ENCODE measurements at regions not wholly inside any gene's neighbourhood (a gene's known extent, or its start where the extent isn't known, plus 50 kb on each side); places are given as distances from the start of the nearest gene placed in this dataset.

DNA sequence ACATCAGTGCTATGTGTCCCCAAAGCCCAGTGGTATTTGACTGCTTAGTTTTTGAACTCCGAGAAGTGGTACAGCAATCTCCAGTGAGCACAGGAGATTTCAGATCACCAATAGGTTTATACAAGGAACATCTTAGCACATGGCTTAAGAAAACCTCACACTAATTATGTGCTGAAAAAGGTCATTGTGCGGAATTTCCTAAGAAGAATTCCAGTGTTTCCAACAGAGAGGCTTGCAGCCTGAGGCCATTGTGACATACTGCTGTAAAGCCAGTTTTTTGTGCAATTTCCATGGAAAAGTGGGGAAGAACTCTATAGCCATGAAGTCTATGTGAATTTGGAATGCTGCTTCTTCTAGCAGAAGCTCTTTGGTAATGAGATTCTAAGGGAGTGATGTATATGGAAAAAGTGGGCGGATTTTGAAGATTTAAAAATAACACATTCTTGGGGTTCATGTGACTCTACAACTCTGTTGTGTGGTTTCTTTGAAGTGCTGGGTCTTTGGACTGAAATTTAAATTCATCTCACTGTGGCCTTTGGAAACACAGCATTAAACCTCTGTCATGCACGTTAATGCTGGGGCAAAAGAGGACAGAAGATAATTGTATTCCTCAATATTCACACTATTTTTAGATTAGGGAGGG lies 110.5 kb upstream of the CD180 start:
- DNase-seq, result no peak

DNA sequence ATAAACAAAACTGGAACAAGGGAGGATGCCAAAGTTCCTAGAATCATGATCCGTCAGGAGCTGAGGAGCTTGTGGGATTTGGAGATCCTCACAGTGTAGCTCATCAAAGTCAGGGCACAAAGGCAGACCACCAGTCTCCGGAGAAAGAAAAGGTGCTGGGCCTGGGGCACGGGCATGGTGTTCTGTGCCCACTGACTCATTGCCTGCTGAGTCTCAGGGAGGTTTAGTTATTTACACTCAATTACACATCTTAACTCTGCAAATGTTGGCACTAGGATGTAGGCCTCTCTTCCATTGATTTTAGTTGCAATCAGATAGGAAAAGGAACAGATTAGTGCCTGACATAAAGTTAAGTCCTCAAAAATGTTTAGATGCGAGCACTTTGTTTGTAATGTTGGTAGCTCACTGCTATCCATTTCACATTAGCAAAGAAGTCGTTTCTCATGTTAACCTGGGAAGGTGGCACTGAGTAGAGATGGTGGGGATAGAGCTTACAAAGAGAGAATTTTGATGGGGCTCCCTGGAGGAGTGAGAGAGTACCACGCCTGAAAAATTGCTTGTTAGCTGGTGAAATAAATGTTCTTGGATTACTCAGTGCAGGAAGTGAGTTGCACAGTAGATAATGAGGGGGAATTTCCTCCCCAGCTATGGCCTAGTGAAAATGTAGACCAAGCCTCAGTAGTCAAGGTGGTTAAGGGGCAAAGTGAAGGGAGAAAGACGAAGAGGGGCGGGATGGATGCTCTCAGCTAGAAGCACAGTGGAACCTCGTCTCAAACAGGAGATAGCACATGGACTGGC lies 109.5 kb upstream of the CD180 start:
- DNase-seq, result no peak

DNA sequence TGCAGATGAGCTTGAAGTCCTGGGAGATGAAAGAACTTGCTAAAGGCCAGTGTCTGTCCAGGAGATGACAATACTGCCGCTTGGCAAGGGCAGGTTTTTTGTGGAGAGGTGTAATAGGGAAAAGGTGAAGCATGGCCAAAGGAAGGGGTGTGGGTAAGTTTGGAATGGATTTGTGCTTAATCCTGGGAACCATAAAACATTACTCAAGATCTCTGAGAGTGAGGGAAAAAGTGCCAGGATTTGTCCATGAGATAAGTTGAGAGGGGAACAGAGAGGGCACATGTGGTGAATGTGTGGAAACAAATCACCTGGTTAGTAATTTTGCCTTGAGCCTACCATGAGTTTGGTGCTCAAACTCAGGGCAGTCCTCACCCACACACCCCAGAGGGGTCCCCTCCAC lies 108.8 kb upstream of the CD180 start:
- no peak for DNase-seq

DNA sequence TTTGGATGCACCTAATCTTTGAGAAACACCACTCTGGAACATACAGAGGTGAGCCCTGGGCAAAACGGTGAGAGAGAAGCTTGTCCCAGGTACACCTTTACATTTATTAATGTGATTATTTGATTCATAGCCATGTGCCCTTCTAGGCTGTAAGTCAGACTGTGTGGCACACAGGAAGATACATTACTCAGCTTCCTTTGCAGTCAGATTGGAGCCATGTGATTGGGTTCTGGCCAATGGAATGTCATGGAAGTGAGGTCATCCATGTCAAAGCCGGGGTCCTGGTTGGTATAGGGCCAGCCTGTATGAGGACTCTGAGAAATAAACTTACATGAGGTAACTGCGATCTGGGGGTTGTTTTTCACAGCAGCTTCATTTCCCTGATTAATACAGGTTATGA lies 106.8 kb upstream of the CD180 start:
- DNase-seq, result no peak

DNA sequence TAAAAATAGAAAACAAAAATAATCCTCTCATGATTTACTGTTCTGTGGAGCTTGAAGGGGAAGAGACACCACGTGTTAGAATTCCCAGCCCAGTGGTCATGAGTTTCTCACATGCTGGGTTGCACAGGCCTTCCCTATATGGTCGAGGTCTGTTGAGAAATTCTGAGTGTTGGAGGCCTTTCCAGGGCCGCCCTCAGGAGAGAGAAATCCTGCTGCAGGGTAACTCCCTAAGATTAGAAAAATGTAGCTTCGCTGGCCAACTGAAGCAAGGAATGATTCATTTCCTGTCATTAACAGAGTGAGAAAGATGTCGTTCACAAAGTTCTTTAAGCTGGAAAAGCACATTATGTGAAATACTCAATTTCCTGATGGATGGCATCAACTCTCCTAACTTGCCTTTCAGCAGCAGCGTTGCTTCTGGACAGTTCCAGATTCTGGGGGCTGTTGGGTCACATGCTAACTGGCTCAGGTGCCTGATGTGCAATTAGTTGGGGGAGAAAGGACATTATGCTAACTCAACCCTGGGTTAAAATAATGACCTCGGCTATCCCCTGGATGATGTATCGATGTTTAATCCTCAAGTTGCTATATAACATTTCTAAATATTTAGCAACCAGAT lies 104.8 kb upstream of the CD180 start:
- no peak for DNase-seq

DNA sequence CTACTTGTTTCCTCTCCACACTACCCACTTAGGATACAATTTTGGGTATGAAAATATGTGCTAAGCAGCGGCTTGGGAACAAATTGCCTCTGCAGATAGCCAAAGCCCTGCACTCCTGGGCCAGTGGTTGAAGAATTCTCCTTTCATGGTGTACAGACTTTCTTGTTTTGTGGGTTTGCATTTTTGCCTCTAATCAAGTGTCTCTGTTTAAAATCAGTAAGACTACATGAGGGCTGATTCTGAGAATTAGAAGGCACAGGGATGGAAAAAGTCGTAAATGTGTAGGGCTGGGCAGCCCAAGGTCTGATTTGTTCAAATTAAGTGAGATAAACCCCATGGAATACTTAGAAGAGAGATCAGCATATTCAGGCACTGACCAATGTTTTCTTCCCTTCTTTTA lies 103.7 kb upstream of the CD180 start:
- no peak for DNase-seq

DNA sequence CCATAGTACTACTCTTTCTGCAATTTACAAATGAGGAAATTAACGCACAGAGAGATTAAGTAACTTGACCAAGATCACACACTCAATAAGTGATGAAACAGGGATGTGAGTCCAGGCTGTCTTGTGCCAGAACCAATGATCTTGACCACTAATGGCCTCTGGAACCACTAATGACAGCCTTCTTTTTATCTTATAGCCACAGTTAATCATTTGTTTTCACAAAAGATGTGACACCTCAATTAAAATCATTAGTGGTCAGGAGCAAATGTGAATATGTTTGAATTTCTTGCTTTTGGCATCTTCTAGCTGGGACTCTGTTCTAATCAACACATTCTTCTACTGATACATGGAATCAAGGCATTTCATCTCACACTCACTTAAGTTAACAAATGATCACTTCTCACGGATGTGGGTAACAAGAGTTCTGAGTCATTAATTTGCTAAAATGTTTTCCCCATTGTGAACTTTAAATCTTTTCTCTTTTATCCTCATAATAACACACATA lies 102.7 kb upstream of the CD180 start:
- no peak for DNase-seq

DNA sequence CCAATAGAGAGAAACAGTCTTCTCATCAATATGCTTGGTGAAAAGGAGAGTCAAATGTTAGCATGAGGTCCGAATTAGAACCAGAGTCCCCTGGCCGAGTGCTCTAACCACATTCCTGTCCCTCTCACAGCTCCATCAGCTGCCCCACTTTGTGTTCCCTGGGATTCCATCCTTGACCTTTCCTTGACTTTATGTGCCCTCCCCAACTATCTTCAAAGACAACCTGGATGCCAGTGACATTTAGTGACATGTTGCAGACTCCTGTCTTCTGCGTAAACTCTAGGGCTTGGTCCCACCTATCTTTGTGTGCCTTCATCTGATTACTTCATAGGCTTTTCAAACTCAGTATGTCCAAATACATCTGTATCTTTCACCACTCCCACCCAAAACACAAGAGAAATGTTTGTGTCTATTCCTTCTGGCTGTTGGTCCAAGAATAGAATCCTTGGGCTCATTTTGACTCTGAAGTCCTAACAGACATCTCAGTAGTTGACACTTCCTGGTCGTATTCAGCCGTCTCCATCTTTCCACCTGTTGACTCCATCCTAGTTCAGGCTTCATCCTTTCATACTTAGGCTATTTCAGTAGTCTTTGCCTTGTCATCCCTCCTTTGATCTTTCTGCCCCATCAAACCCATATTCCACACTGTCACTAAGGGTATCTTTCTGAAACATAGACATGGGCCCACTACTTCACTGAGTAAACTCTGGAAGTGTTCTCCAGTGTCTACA lies 101.4 kb upstream of the CD180 start:
- DNase-seq, result no peak

DNA sequence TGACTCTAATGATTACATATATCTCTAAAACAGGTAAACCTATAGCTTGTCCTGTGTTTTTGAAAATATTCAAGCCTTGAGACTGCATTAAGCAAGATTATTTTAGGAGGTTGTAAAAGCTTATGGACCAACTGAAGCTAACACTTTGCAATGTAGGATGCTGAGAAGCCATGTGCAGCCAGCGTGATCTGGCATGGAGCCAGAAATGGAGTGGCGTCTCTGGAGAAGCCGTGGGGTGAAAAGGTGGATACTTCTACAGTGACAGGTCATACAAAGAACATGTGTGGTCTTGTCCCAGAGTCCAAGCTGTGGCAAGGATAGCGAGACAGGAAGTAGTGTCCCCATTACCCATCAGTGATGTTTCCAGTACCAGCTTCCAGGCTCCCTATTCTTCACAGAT lies 100.8 kb upstream of the CD180 start:
- DNase-seq, result no peak

DNA sequence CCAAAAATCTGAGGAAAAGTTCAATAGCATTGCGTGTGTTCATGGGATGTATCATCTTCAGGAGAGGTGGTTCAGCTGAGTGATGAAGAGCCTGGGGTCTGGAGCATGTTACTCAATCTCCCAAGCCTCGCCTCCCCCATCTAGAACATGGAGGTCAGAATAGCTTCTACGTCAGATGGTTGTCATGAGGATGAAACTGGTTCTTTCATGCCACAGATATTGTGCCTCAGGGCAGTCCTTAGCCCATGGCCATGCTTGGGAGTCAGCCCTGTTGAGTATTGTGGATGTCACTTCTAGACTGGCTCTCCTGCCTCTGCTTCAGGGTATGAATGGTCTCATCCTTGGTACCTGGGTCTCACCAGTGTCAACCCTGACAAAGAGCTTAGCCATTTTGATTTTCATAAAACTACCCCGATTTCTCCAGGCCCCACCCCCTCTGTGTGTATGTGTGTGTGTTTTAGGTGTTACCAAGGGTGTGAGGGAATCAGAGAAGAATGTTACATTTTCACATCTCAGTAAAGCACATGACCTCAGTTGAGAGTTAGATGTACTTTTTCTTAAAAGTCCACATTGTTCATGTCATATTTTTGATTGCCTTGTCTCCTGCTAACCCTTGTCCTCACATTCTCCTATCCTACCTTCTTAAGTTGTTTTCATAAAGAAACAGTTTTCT lies 97.8 kb upstream of the CD180 start:
- no peak for DNase-seq

DNA sequence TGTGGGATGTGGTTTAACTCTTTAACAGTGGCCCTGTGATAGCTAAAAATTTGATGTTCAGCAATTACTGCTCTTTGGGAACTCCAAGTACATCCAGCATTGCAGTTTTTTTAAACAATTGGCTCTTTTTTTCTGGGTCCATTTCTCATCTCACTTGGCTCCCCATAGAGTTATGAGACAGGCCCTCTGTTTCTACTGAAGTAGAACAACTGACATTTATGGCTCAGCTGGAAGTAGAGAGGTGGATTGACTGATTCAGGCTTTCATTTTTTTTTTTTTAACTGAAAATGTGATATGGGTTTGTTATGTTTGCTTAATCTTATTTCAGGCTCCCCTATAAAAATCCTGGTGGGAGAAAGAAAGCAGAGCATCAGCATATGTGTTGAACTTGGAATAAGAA lies 96.6 kb upstream of the CD180 start:
- no peak for DNase-seq

DNA sequence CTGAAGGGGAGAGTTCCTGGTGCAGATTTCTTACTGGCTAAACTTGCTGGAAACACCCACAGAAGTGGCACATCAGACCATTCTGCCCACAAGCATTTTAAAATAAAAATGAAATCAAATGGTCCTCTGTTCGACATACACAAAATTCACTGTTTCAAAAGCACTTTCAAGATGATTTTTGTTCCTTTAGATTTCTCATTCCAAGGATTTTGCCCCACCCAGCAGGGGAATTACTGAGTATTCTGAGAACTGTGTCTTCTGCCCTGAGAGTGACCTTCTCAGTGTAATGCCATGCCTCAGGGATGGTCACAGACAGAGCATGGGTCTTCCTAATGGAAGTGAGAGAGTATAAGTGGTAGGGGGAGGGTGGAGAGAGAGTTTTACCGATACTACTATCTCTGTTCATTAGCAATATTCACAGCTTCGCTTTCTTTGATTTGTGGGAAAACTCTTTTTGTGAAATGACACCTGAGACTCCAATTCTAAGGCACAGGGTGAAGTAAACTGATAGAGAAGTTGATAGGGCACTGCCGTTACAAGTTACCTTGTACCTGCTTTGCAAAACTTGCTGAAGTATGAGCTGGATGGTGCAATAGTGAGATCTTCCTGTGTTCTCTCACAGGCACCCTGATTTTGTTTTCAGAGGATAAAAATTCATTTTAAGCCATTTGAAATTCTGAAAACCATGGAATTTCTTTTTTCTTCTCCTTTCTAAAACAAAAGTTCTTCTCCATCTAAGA lies 95.8 kb upstream of the CD180 start:
- no peak for DNase-seq

DNA sequence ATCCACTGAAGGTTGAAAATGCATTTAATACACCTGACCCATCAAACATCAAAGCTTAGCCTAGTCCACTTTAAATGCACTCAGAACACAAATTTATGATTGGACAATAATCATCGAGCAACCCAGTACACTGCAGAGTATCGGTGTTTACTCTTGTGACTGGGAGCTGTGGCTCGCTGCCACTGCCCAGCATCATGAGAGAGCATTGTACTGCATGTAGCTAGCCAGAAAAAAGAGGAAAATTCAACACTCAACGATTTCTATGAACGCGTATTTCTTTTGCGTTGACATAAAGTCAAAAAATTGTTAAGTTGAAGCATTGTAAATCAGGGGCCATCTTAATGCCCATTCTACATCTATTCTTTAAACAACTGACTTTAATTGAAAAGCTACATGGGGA lies 95.1 kb upstream of the CD180 start:
- no peak for DNase-seq

DNA sequence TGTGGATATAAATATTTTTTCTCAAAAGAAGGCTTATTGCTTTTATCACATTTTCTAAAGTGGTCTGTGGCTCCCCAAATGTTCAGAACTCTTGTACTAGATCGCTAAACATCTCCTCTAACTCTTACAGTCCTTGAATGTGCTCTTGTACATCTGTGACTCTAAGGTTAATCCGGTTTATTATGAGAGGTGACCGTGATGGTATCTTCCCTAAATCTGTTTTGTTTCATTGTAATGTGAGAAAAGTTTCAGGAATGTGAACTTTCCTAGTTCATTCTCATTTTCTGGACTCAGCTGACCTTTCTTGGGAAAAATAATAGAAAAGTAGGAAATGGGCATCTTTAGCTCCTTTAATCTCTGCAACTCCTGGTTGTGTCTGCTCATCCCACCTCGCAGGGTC lies 94.5 kb upstream of the CD180 start:
- DNase-seq, result no peak

DNA sequence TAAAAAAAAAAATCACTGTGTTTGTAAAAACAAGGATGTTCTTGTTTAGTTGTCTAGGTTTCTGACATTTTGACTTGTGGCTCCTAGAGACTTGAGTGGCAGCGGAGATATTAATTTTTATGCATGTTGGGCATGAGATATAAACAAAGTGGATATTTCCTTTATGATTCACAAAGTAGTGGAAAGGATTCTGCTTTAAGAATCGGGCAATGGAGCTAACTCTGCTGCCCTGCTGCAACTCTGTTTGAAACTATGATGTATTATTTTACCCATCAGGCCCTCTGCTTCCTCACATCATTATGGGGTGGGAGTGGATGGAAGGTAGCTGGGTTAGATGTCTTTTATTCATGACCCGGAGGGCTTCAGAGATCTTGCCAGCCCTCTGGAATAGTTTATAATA lies 94.1 kb upstream of the CD180 start:
- DNase-seq, result no peak

DNA sequence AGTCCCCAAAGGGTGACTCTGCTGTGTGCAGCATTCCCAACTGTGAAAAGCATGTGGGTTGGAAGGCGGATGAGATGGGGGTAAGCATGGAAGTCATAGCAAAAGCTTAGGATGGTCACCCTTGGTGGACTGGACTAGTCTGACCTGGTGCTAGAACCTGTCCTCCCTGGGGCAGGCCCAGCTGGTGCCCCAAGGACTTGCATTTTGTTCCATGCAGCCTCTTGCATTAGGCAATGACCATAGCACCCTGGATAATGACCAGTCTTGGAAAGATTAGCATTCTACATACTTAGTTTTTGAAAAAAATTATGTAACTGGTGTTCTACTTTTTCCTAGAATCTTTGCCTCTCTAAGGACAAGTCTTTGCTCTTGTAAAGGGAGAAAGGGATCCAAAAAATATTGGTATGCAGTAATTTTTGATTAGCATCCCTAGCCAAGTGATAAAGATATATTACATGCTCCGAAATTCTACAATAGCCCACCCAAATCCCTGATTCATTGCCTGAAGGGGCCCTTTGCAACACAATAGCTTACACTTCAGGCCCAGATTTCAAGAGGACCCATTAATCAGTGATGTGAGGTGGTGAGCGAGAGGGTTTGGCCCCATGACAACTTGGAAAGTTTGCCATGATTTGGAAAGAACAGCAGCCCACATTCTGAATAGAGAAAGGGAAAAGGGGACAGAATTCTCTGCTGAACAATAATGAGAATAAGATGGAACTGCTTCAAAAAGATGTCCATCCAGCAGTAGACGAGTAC lies 93.3 kb upstream of the CD180 start:
- no peak for DNase-seq

DNA sequence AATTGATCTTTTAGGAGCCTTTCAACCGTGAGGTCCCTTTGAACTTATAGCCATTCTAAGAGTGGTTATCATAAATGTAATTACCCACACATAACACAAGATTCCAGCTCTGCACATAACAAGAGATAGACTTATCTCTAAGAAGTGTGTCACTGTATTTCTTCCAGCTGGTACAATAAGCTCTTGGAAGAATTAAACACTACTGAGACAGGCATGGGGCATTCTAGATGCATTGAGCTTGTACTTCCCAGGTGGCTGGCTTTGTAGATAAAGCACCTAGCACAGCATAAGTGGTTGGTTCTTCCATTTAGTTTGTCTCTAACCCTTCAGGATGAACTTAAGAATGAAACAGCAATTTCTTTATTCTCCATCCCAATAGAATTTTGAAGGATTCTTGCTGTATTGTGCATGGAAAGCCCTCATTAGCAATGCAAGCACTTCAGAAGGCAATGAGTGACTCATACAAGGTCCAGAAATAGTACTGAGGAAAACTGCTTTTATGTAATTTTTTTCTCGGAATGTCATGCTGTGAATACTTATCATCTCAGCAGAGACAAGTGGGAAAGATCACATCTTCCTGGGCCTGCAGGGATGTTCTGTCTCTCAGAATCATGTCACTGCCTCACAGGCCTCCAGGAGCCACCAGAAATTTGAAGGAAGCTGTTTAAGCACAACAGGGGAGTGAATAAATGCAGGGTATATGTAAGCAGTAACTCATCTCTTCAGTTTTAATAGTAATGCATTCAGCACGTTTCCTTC lies 91.1 kb upstream of the CD180 start:
- no peak for DNase-seq

DNA sequence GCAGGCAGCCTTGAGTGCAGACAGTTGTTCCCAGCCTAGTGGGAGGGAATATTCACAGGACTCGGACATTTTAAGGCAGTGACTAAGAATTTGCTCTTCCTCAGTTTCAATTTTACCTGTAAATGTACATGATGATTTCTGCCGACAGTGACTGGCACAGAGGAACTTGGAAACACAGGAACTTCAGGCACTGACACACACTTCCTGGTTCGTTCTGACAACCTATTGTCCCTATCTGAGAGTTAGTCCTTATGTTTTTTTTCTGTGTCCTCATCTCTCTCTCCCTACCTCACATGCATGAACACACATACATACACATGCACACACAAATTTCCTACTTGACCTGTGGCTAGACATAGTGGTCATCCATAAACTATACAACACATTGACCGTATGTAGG lies 89.4 kb upstream of the CD180 start:
- DNase-seq, result no peak

DNA sequence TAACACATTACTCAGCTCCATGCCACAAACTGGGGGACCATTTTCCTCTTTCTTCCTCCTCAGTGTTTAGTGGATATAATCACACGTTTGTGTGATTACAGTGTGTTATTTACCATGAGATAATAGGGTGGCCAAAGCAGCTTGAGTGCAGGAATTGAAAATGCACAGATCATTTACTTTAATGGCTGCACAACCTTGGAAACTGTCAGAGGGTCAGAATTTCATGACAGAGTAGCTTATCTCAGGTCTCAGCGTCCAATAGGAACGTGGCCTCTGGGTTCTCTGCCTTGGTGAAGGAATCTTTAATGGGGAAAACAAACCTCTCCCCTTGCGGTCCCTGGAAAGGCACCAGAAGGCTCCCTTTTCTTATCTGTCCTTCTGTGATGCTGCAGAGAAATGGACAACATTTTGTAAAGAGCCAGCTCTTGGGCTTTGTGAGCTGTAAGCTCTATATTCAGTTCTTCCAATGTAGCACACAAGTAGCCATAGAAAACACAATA lies 87.4 kb upstream of the CD180 start:
- no peak for DNase-seq

DNA sequence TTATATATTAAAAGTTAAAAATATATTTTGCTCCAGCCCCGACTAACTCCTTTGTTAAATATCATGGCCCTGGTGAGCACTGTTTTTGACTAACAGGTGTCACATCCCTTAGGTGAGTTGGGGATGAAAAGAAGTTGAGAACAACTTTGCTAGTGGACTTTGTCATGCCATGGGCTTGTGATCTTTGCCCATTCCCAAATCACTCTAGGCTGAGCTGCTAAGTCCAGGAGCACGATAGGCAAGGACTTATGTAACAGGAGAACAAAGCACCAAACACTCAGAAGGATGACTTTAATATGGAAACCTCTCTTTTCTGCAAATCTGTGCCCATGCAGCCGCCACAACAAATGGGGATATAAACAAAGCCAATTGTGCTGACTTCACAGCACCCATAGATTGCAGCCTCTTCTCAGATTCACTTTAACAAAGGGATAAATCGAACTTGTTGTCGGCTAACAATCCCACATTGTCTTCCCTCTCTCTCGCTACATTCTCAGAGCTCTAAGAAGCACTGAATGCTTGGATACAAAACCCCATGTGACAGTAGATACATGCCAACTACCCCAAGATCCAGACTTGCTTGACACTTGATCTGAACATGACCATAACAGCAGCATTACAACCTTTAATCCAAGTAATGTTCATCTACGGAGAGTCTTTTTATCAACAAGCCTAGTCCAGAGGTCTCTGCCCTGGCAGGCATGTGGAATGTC lies 86.8 kb upstream of the CD180 start:
- no peak for DNase-seq
